ENCODE measurements at regions not wholly inside any gene's neighbourhood (a gene's known extent, or its start where the extent isn't known, plus 50 kb on each side); places are given as distances from the start of the nearest gene placed in this dataset.

- TF ChIP-seq CTCF (IDR thresholded peaks at IDR 0.05) (no peak), POLR2A (IDR thresholded peaks at IDR 0.05) (no peak), POLR2AphosphoS5 (IDR thresholded peaks at IDR 0.05) (no peak), EP300 (IDR thresholded peaks at IDR 0.05) (no peak)
Observed at GRCh38 chr1:5798904-5799303, 193.3 kb downstream of the NPHP4 start.
